ENCODE measurements at regions not wholly inside any gene's neighbourhood (a gene's known extent, or its start where the extent isn't known, plus 50 kb on each side); places are given as distances from the start of the nearest gene placed in this dataset.

DNA sequence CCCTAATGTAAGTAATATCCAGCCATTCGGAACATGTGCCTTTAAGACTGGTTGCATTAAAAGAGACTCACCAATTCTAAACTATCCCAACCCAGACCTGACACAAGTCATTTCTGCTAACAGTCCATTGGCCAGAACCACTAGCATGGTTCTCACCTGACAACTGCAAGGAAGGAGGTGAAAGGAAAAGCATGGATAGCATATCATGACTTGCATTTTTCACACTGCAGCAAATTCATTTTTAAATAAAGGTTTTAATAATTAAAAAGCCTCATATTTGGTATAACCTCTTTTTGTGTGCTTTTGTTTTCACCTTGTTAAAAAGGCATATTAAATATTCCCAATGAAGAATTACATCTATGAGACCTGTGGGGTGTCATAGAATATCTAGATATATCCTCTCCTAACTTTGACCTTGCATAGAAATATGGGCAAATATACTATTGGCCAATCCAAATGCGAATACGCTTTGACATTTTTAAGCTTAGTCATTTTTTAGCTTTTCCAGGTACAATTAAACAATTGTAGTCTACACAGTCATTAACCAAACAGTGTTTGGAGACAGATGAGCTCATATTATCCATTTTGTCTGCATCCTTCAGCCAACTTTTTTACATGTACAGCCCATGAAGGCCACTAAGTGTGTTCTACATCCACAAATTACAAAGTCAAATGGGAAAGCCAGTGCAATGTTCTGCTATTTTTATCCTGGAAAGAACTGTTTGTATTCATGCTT lies 295.3 kb downstream of the PDGFC start:
- intact Hi-C loops (cut with DNase I; ENCODE audit: low total_unique reads): no loop called here
- 95 to 97% methylated on average over 3 of the region's 3 CpGs for WGBS, 2 donors
- TF ChIP-seq, protein P1, sequence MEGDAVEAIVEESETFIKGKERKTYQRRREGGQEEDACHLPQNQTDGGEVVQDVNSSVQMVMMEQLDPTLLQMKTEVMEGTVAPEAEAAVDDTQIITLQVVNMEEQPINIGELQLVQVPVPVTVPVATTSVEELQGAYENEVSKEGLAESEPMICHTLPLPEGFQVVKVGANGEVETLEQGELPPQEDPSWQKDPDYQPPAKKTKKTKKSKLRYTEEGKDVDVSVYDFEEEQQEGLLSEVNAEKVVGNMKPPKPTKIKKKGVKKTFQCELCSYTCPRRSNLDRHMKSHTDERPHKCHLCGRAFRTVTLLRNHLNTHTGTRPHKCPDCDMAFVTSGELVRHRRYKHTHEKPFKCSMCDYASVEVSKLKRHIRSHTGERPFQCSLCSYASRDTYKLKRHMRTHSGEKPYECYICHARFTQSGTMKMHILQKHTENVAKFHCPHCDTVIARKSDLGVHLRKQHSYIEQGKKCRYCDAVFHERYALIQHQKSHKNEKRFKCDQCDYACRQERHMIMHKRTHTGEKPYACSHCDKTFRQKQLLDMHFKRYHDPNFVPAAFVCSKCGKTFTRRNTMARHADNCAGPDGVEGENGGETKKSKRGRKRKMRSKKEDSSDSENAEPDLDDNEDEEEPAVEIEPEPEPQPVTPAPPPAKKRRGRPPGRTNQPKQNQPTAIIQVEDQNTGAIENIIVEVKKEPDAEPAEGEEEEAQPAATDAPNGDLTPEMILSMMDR (IDR thresholded peaks at IDR 0.05): no peak
- no peak for TF ChIP-seq POLR2A (IDR thresholded peaks at IDR 0.05)
- H3K4me3 ChIP-seq (ENCODE audit: low read depth, poor library complexity, severe bottlenecking): no peak overlapping the region
- DNase-seq (ENCODE audit: low spot score in 2 of 2): no peak

DNA sequence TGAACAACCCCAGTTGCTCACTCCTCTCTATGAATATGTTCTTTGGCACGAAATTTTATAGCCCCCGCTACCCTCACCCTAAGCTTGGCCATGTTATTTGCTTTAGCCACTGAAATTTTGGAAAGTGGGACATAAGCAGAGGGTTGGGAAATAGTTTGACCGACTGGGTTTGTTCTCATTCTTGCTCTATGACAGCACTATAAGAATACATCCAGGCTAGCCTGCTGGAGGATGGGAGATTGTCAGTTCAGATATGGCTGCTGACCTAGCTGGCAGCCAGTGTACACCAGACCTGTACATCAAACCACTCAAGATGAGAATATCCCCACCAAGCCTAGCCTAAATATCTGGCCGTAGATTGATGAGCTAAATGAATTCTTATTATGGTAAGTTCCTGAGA lies 298.1 kb downstream of the PDGFC start:
- TF ChIP-seq, protein P1 (IDR thresholded peaks at IDR 0.05): no peak
- no peak for TF ChIP-seq POLR2A (IDR thresholded peaks at IDR 0.05)
- WGBS, 2 donors: 63 to 72% methylated on average over 4 of the region's 4 CpGs
- H3K4me3 ChIP-seq (ENCODE audit: low read depth, poor library complexity, severe bottlenecking): no peak overlapping the region
- no peak for DNase-seq (ENCODE audit: low spot score in 2 of 2)
- intact Hi-C loops (cut with DNase I; ENCODE audit: low total_unique reads): no loop called here

DNA sequence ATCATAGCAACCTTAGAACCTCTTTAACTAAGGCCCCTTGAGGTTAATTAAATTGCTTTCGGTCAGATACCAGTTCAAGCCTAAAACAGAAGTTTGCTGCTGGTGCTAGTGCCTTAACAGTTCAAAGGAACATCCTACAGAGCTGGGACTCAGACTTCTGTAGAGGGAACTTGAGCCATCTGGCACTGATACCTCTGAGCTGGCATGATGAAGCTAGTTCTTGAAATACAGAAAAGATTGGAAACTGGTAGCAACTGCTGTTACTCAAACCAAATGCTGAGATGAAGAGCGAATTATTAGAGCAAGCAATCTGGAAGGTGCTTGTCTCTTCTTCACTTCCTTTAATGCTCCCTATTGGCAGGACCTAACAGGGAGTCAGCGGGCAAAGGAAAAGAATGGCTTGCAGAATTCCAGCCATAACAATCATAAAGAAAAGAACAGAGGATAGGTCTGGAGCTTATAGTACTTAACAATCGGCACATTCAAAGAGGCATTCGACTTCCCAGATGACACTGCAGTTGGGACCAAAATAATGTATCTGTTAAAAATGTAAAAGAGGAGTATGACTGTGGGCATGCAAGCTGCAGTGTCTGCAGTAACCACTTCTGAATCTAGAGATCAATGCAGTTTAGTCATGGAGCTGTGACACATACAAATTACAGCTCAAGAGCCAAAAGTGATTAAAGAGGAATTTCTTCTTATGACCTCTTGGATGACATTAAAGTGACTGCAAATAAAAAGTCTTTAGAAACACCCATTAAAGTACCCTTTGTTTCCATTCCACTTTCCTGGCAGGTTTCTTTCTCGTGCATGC lies 298.9 kb downstream of the PDGFC start:
- 17 to 21% methylated on average over 6 of the region's 6 CpGs for WGBS, 2 donors
- no peak overlapping the region for H3K4me3 ChIP-seq (ENCODE audit: low read depth, poor library complexity, severe bottlenecking)
- no peak for TF ChIP-seq POLR2A (IDR thresholded peaks at IDR 0.05)
- TF ChIP-seq, protein P1 (IDR thresholded peaks at IDR 0.05): no peak
- intact Hi-C loops (cut with DNase I; ENCODE audit: low total_unique reads): no loop called here
- no peak for DNase-seq (ENCODE audit: low spot score in 2 of 2)

DNA sequence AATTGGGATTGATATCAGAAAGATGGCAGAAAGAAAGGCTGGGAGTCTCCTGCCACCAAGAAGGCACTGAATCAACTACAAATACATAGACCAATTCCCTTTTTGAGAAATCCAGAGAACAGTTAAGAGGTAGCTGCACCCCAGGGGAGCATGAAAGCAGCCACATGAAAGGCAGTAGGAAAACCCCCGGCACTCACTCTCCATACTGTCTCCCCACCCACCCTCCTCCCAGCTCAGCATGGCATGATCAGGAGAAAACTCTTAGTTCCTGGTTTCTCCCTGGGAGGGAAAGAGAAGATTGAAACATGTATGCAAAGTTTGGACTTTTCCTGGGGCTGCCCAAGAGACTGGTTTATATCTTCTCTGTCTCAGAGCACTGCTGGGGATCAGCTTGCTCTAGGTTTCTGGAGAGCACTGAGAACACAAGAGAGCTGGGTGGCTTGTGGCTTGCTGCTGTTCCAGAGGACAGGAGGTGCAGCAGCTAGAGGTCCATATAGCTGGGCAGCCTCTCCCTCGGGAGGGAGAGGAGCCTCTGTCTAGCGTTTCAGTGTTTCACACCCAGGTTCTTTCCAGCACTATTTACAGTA lies 305.7 kb downstream of the PDGFC start:
- no peak for TF ChIP-seq POLR2A (IDR thresholded peaks at IDR 0.05)
- TF ChIP-seq, protein P1 (IDR thresholded peaks at IDR 0.05): no peak
- H3K4me3 ChIP-seq (ENCODE audit: low read depth, poor library complexity, severe bottlenecking): no peak overlapping the region
- intact Hi-C loops (cut with DNase I; ENCODE audit: low total_unique reads): no loop called here
- DNase-seq (ENCODE audit: low spot score in 2 of 2): no peak
- WGBS, 2 donors: 74 to 82% methylated on average over 3 of the region's 3 CpGs

DNA sequence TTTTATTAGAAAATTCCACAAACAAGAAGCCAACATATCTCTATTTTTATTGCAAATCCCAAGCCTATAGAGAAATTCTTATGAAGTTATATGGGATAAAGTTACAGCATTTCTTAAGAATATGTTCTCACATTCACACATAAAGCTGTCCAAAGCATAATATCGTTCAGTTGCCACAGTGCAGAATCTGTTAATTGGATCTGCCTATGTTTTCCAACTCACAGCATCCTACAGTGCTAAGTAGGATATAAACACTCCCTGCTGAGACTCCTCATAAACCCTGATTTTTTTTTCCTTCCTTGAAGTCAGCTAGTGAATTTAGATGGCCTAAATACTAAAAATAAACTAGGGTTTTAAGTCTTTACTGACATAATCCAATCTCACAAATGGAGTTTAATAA lies 307.9 kb downstream of the PDGFC start:
- no peak for DNase-seq (ENCODE audit: low spot score in 2 of 2)
- TF ChIP-seq, protein P1 (IDR thresholded peaks at IDR 0.05): no peak
- no peak for TF ChIP-seq POLR2A (IDR thresholded peaks at IDR 0.05)
- intact Hi-C loops (cut with DNase I; ENCODE audit: low total_unique reads): loop anchor here (5.0 kb wide), 1 partner anchor 624 kb away; no protein-coding TSS in a partner anchor
- no peak overlapping the region for H3K4me3 ChIP-seq (ENCODE audit: low read depth, poor library complexity, severe bottlenecking)
- WGBS, 2 donors: 62 to 68% methylated on average over 1 of the region's 1 CpG

Data from lower leg skin (tissue), 4 donors.